GM19043 (cell line): ENCODE measurements at regions not wholly inside any gene's neighbourhood (a gene's known extent, or its start where the extent isn't known, plus 50 kb on each side); places are given as distances from the start of the nearest gene placed in this dataset.

ENCODE experiments used
- ATAC-seq: cut with Tn5 transposase; IDR thresholded peaks from one replicate; pipeline ENCODE4 v1.9.1; 2021; ENCODE audit warnings: low read depth; ENCODE audit not compliant: unreplicated experiment

- ATAC-seq, result no peak
These were observed 462.5 kb upstream of the IGFBP3 start for GRCh38 chr7:46383605-46384004.

- ATAC-seq, result no peak
These were observed 449.0 kb upstream of the IGFBP3 start for GRCh38 chr7:46369933-46370654.

DNA sequence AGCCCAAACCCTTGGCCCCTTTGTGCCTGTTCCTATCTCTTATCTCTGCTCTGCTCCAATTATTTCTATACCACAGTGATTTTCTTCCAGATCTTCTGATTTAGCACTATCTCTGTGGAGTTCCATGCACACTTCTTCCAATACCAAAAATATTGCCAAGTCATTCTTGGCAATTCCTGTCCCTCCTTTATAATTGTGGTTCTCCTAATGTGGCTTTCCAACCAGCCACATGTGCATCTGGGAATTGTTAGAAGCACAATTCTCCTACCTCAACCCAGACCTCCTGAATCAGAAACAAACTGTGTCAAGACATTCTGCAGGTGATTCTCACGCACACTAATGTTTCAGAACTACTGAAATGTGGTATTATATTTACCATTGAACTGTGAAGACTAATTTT is 447.8 kb upstream of the IGFBP3 start:
- no peak for ATAC-seq

- no peak for ATAC-seq
These were observed 445.5 kb upstream of the IGFBP3 start for GRCh38 chr7:46366526-46366925.

DNA sequence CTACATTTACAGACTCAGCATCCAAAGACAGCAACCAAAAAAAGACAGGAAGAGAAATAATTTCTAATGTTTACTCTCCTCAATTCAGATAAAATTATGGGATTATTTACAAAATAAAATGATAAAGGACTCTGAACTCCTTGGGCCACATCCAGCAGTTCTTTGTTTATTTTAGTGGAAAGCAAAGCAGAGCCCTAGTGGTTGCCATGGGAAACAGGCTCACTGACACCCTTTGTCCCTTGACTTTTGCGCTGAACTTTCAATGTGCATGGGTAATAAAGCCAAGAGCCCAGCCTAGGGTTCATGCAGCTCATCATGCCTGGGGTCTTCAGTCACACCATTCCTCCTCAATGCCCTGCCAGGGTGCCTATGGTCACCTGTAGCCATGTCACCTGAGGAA is 442.6 kb upstream of the IGFBP3 start:
- ATAC-seq, result no peak

DNA sequence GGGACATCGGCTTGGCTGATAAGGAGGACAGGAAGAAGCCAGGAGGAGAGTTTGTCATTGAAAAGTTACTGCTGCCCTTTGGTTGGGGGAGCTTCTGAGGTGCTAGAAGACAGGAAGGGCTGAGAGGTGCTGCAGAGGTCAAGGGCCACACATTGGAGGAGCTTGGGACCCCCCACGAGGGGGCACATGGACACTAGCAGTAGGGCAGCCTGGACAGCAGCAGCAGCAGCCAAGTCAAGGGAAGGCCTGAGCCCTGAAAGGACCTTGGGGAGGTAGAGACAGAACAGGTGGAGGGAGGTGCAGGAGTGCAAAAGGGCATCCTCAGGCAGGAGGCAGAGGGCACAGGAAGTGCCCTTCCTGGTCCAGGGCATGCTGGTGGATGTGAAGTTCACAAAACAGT is 439.7 kb upstream of the IGFBP3 start:
- no peak for ATAC-seq

DNA sequence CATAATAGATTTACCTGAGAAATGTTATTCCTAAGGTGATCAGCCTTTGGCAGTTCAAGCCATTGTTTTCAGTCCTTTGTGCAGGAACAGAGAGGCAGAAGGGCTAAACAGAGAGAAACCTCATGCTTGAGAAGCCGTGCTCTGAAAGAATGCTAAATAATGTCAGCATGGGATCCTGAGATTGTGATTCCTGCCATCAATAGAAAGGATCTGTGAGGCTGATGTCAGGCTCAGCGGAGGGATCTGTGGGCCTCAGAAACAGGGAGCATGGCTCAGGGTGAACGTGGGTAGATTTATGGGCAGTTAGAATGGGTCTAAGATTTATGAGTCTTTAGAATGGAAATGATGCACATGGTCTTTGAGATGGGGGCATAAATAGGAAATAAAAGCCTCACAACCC is 439.2 kb upstream of the IGFBP3 start:
- no peak for ATAC-seq

DNA sequence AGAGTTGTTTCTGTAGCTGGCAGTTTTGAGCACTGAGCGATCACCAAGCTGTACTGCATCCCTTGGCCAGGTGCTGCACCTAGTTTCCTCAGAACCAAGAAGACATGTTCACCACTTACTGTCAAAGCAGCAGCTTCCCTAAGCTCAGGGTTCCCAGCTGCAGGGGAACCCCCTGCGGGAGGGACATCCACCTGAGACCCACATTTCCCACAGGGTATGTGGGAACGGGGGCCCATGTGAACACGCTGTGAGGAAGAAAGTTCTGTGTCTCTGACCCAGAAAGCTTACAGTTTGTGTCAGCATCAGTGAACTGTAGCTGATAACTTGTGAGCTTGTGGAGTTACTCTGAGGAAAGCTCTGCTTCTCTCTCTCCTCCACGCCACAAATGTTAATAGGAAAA is 436.8 kb upstream of the IGFBP3 start:
- ATAC-seq, result no peak

DNA sequence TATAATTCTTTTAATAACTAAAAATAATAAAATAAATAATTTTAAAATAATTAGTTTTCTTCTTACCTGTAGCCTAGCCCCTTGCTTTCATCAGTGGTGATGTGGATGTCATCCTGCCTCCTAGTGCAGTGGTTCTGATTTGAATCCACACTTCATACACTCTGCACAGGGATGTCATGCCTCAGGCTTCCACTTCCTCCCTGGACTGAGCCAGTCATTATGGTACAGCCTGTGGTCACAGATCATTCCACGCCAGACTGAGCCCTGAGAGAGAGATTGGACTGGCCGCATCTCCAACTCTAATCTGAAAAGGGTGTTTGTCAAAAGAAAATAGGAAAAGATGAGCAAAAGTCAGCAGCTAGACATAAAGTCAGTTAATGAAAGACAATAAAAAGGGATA is 436.2 kb upstream of the IGFBP3 start:
- ATAC-seq, result no peak

DNA sequence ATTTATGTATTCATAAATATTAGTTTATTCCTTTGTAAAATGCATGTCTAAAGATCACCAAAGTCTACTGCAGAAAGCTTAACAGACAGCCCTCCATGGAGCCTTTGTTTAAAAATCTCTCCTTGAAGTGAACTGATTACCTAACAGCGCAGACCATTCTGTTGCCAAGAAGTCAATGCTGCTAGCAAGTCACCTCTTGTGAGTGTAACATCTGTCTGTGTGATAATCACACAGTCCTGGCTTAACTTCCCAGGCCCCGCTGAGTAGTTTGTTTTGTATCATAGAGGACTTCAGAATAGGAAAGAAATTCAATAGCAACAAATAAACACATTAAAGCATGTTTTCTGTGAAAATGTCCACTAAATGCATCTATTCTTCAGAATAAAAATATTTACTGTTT is 435.3 kb upstream of the IGFBP3 start:
- no peak for ATAC-seq

DNA sequence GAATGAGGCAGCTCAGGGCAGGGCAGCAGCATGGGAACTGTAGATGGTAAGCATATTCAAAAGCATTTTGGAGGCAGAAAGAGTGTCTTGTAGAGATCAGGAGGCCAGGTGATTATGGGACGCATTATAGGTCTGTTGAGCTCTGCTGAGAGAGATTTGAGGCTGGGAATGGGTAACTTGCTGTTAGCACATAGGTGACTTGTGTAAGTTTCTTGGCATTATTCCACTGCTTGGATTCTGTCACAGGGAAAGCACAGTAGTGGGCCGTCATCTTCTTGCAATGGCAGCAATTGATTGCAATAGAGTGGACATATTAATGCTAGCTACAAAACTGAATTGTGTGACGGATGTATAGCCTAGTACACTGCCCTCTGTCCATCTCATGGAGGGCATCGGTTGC is 434.3 kb upstream of the IGFBP3 start:
- ATAC-seq, result no peak

GRCh38 chr7:46352004-46352954 is 431.2 kb upstream of the IGFBP3 start:
- ATAC-seq, result no peak

- no peak for ATAC-seq
These were observed 428.4 kb upstream of the IGFBP3 start for GRCh38 chr7:46349490-46349889.

DNA sequence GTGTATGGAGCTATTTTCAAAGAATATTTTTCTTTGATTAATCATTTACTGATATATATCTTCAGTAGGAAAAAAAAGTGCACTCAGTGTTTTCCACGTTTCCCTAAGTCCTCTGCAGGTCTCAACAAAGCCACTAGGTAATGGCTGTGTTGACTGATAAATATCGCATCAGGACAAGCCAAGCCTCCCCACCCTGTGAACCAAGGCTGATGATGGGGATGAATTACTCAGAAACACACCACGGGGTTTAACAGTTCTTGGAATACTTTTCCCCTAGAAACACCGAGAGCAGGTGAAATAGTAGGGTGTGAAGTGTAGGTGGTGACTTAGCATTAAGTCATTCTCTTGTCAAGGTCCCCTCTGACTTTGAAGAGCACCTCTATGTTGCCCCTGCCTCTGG is 423.5 kb upstream of the IGFBP3 start:
- no peak for ATAC-seq

DNA sequence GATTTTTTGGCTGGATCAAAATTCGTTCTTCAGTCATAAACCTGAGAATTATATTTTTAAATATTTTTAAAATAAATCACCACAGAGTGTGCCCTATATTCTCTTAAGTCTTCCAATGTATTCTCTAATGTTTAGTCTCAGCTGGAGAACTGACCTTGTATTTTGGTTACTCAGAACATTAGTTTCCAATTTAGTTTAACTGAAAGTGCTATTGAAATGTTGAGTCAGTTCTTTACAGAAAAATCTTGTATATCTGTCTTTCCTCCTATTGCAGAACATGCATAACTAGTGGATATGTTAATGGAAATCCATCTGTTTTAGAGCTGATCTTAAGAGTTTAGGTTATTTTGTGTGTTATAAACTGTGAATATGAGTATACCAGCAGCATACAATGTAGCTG is 422.7 kb upstream of the IGFBP3 start:
- no peak for ATAC-seq

GRCh38 chr7:46322937-46323336 is 401.9 kb upstream of the IGFBP3 start:
- no peak for ATAC-seq

DNA sequence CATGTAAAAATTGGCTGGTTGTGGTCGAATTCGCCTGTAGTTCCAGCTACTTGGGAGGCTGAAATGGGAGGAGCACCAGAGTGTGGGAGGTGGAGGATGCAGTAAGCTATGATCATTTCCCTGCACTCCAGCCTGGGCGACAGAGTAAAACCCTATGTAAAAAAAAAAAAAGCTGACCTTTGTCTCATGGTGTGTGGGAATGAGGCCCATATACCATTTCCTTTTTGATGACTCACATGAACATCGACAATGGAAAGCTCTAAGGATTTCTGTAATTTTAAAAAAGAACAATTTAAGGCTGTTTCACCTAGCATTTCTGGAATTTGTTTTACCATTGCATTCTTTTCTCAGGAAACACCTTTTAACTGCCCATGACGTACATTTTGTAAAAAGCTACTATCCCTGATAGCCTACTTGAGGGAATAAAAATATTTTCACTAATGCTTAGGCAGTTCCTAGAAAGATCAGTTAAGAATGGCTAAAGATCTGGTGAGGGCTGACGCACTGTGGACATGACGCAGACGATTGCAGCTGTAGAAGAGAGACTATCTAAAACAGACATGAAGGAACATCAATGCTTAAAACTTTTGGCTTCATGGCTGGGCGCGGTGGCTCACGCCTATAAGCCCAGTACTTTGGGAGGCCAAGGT is 400.6 kb upstream of the IGFBP3 start:
- ATAC-seq, result no peak

DNA sequence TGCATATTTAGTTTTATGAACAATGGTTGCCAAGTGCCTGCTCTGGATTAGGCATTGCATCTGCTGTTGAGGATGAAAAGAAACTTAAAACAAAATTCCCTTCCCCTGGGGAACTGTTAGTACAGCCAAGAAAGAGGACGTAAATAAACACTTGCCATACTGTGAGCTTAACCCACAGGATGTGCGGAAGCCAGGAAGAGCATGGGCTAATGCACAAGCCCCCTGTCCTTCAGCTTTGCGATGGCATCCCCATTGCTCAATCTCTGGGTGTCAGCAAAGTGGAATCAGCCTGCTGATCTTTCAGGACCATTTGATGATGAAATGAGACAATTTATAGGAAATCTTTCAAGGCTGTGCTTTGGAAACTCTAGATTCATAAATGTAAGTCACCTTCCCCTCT is 399.9 kb upstream of the IGFBP3 start:
- ATAC-seq, result no peak

GRCh38 chr7:46319841-46320240 is 398.8 kb upstream of the IGFBP3 start:
- ATAC-seq, result no peak

- ATAC-seq, result no peak
These were observed 397.2 kb upstream of the IGFBP3 start for GRCh38 chr7:46318276-46318675.

GRCh38 chr7:46317256-46317655 is 396.2 kb upstream of the IGFBP3 start:
- no peak for ATAC-seq
